ENCODE measurements at regions not wholly inside any gene's neighbourhood (a gene's known extent, or its start where the extent isn't known, plus 50 kb on each side); places are given as distances from the start of the nearest gene placed in this dataset.

DNA sequence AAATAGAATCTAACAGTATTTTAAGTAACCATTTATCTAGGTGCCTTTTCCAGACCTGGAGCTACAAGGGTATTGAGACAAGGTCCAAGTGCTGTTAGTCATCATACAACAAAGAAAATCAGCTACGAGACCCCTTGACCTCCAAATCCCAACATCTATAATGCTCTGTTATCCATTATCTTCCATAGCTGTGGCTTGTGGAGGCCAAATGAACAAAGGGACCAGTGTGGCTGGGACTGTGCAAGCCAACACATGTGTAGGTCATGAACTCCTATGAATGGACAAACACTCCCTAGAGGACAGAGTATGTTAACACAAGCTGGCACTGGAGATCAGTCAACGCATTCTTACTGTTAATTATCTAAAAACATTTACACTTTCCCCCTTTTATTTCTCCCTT, 374.5 kb downstream of the EMP1 start:
- Histone ChIP-seq H4K8ac (ENCODE audit: low read depth, low read length) (no peak overlapping the region), H3K36me3 (ENCODE audit: control insufficient read depth in 1 of 2, insufficient read depth in 2 of 2, low read length in 2 of 2) (no peaks in the 10 kb centered on the region), H3K4me3 (ENCODE audit: low read depth, low read length) (no peak overlapping the region), H3K4ac (ENCODE audit: low read depth, low read length) (no peak overlapping the region), H3K23ac (ENCODE audit: low read length) (no peak overlapping the region), H2BK120ac (ENCODE audit: insufficient read depth, low read length, poor library complexity) (no peak overlapping the region), H3K4me1 (ENCODE audit: control insufficient read depth in 1 of 2, insufficient read depth in 2 of 2, low read length in 2 of 2) (no peaks in the 10 kb centered on the region), H4K12ac (ENCODE audit: low read depth, low read length) (no peak overlapping the region), H2AFZ (ENCODE audit: insufficient read depth, low read length, poor library complexity) (no peak overlapping the region), H3K14ac (ENCODE audit: low read length) (no peak overlapping the region), H3K18ac (ENCODE audit: low read length) (no peak overlapping the region), H3K27ac (ENCODE audit: low read depth, low read length) (no peak overlapping the region), H3K9ac (ENCODE audit: low read length) (no peak overlapping the region), H3K79me2 (ENCODE audit: control insufficient read depth, insufficient read depth, low read length, poor library complexity) (no peaks in the 10 kb centered on the region), H2BK12ac (ENCODE audit: low read length) (no peak overlapping the region), H3K27me3 (ENCODE audit: insufficient read depth, low read length) (no peaks in the 10 kb centered on the region), H3K9me3 (ENCODE audit: insufficient read depth, low read depth, low read length) (no peaks in the 10 kb centered on the region), H4K91ac (ENCODE audit: low read depth, low read length) (no peak overlapping the region), H2AK5ac (ENCODE audit: low read length) (no peak overlapping the region), H2BK5ac (ENCODE audit: low read depth, low read length, poor library complexity) (no peak overlapping the region), H3K4me2 (ENCODE audit: low read length) (no peak overlapping the region), H3K79me1 (ENCODE audit: low read length) (no peaks in the 10 kb centered on the region)
- WGBS (ENCODE audit: extremely low coverage, insufficient coverage, insufficient read length) = no CpG with 5 or more reads among the region's 2 CpGs
- no peak for DNase-seq

GRCh38 chr12:13570005-13570694, 373.6 kb downstream of the EMP1 start:
- H3K18ac ChIP-seq (ENCODE audit: low read length) = no peak overlapping the region
- no CpG with 5 or more reads among the region's 1 CpG for WGBS (ENCODE audit: extremely low coverage, insufficient coverage, insufficient read length)
- no peak overlapping the region for H2AFZ ChIP-seq (ENCODE audit: insufficient read depth, low read length, poor library complexity)
- H3K4me1 ChIP-seq (ENCODE audit: control insufficient read depth in 1 of 2, insufficient read depth in 2 of 2, low read length in 2 of 2) = no peaks in the 10 kb centered on the region
- H3K27me3 ChIP-seq (ENCODE audit: insufficient read depth, low read length) = no peaks in the 10 kb centered on the region
- H2BK5ac ChIP-seq (ENCODE audit: low read depth, low read length, poor library complexity) = no peak overlapping the region
- no peaks in the 10 kb centered on the region for H3K9me3 ChIP-seq (ENCODE audit: insufficient read depth, low read depth, low read length)
- no peak for DNase-seq
- no peak overlapping the region for H3K9ac ChIP-seq (ENCODE audit: low read length)
- H3K4me2 ChIP-seq (ENCODE audit: low read length) = no peak overlapping the region
- H3K4me3 ChIP-seq (ENCODE audit: low read depth, low read length) = no peak overlapping the region
- H3K79me1 ChIP-seq (ENCODE audit: low read length) = no peaks in the 10 kb centered on the region
- no peak overlapping the region for H3K4ac ChIP-seq (ENCODE audit: low read depth, low read length)
- H3K27ac ChIP-seq (ENCODE audit: low read depth, low read length) = no peak overlapping the region
- no peak overlapping the region for H2AK5ac ChIP-seq (ENCODE audit: low read length)
- H3K14ac ChIP-seq (ENCODE audit: low read length) = no peak overlapping the region
- H4K91ac ChIP-seq (ENCODE audit: low read depth, low read length) = no peak overlapping the region
- H3K23ac ChIP-seq (ENCODE audit: low read length) = no peak overlapping the region
- H3K36me3 ChIP-seq (ENCODE audit: control insufficient read depth in 1 of 2, insufficient read depth in 2 of 2, low read length in 2 of 2) = no peaks in the 10 kb centered on the region
- no peak overlapping the region for H2BK12ac ChIP-seq (ENCODE audit: low read length)
- no peaks in the 10 kb centered on the region for H3K79me2 ChIP-seq (ENCODE audit: control insufficient read depth, insufficient read depth, low read length, poor library complexity)
- no peak overlapping the region for H4K8ac ChIP-seq (ENCODE audit: low read depth, low read length)
- H4K12ac ChIP-seq (ENCODE audit: low read depth, low read length) = no peak overlapping the region
- H2BK120ac ChIP-seq (ENCODE audit: insufficient read depth, low read length, poor library complexity) = no peak overlapping the region

GRCh38 chr12:13566292-13566691, 369.8 kb downstream of the EMP1 start:
- Histone ChIP-seq H2BK120ac (ENCODE audit: insufficient read depth, low read length, poor library complexity) (no peak overlapping the region), H2AK5ac (ENCODE audit: low read length) (no peak overlapping the region), H3K9me3 (ENCODE audit: insufficient read depth, low read depth, low read length) (peaks cover 3% of the 10 kb centered on the region), H4K91ac (ENCODE audit: low read depth, low read length) (no peak overlapping the region), H2BK5ac (ENCODE audit: low read depth, low read length, poor library complexity) (no peak overlapping the region), H3K27me3 (ENCODE audit: insufficient read depth, low read length) (no peaks in the 10 kb centered on the region), H3K18ac (ENCODE audit: low read length) (no peak overlapping the region), H3K79me2 (ENCODE audit: control insufficient read depth, insufficient read depth, low read length, poor library complexity) (no peaks in the 10 kb centered on the region), H3K23ac (ENCODE audit: low read length) (no peak overlapping the region), H3K4ac (ENCODE audit: low read depth, low read length) (no peak overlapping the region), H2AFZ (ENCODE audit: insufficient read depth, low read length, poor library complexity) (no peak overlapping the region), H3K14ac (ENCODE audit: low read length) (no peak overlapping the region), H3K79me1 (ENCODE audit: low read length) (no peaks in the 10 kb centered on the region), H3K36me3 (ENCODE audit: control insufficient read depth in 1 of 2, insufficient read depth in 2 of 2, low read length in 2 of 2) (no peaks in the 10 kb centered on the region), H3K4me3 (ENCODE audit: low read depth, low read length) (no peak overlapping the region), H4K8ac (ENCODE audit: low read depth, low read length) (no peak overlapping the region), H3K4me1 (ENCODE audit: control insufficient read depth in 1 of 2, insufficient read depth in 2 of 2, low read length in 2 of 2) (no peaks in the 10 kb centered on the region), H4K12ac (ENCODE audit: low read depth, low read length) (no peak overlapping the region), H2BK12ac (ENCODE audit: low read length) (no peak overlapping the region), H3K9ac (ENCODE audit: low read length) (no peak overlapping the region), H3K4me2 (ENCODE audit: low read length) (no peak overlapping the region), H3K27ac (ENCODE audit: low read depth, low read length) (no peak overlapping the region)
- DNase-seq = no peak

DNA sequence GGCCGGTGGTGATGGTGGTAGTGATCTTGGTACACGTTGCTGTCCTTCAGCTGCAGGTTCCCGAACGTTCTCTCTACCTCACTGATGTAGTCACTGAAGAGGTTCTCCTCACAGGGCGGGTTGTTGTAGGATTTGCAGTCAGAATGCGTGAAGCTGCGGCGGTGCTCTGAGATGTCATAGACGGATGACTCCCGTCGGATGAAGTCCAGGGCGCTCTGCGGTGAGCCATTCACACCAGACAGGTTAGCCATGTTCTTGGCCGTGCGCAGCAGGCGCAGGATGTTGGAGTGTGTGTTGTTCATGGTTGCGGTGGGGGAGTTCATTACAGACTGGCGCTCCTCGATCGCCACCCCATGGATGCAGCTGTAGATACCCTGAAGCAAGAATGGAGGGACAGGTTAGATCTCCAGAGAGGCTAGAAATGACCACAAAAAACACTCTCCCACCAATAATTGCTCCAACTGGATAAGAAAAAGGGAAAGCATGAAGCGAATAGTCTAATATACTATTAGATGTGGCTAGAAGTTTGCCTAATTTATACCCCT, 367.8 kb downstream of the EMP1 start:
- Histone ChIP-seq H3K27ac (ENCODE audit: low read depth, low read length) (no peak overlapping the region), H3K4ac (ENCODE audit: low read depth, low read length) (no peak overlapping the region), H3K14ac (ENCODE audit: low read length) (no peak overlapping the region), H3K79me1 (ENCODE audit: low read length) (no peaks in the 10 kb centered on the region), H2BK5ac (ENCODE audit: low read depth, low read length, poor library complexity) (no peak overlapping the region), H3K36me3 (ENCODE audit: control insufficient read depth in 1 of 2, insufficient read depth in 2 of 2, low read length in 2 of 2) (no peaks in the 10 kb centered on the region), H4K12ac (ENCODE audit: low read depth, low read length) (no peak overlapping the region), H3K4me2 (ENCODE audit: low read length) (no peak overlapping the region), H3K27me3 (ENCODE audit: insufficient read depth, low read length) (no peaks in the 10 kb centered on the region), H2BK12ac (ENCODE audit: low read length) (no peak overlapping the region), H3K4me1 (ENCODE audit: control insufficient read depth in 1 of 2, insufficient read depth in 2 of 2, low read length in 2 of 2) (no peaks in the 10 kb centered on the region), H3K9ac (ENCODE audit: low read length) (no peak overlapping the region), H2AFZ (ENCODE audit: insufficient read depth, low read length, poor library complexity) (no peak overlapping the region), H4K8ac (ENCODE audit: low read depth, low read length) (no peak overlapping the region), H3K79me2 (ENCODE audit: control insufficient read depth, insufficient read depth, low read length, poor library complexity) (no peaks in the 10 kb centered on the region), H3K9me3 (ENCODE audit: insufficient read depth, low read depth, low read length) (peaks cover 3% of the 10 kb centered on the region), H3K23ac (ENCODE audit: low read length) (no peak overlapping the region), H2AK5ac (ENCODE audit: low read length) (no peak overlapping the region), H3K4me3 (ENCODE audit: low read depth, low read length) (no peak overlapping the region), H3K18ac (ENCODE audit: low read length) (no peak overlapping the region), H4K91ac (ENCODE audit: low read depth, low read length) (no peak overlapping the region), H2BK120ac (ENCODE audit: insufficient read depth, low read length, poor library complexity) (no peak overlapping the region)
- DNase-seq = no peak
- no CpG with 5 or more reads among the region's 21 CpGs for WGBS (ENCODE audit: extremely low coverage, insufficient coverage, insufficient read length)
